Tibial nerve (tissue), 3 donors: ENCODE measurements at regions not wholly inside any gene's neighbourhood (a gene's known extent, or its start where the extent isn't known, plus 50 kb on each side); places are given as distances from the start of the nearest gene placed in this dataset.

Source experiments
- POLR2A ChIP-seq, 2 donors: fragments of 450-650 bp; IDR thresholded peaks; one replicate each; pipeline ENCODE4 v1.6.1; 2017; ENCODE audit warnings: antibody characterized with exemption in 2 of 2, mild to moderate bottlenecking in 2 of 2, moderate library complexity in 2 of 2
- TF ChIP-seq, protein P1 (sequence below), 5 experiments: fragments of 200-600 bp in 3 of 5; fragments of 450-650 bp in 2 of 5; sonication (generic) in 3 of 5; IDR thresholded peaks; one replicate each; pipeline ENCODE4 v1.5.1; 2016 to 2019; ENCODE audit warnings: antibody characterized with exemption in 5 of 5, mild to moderate bottlenecking in 3 of 5, moderate library complexity in 2 of 5

DNA sequence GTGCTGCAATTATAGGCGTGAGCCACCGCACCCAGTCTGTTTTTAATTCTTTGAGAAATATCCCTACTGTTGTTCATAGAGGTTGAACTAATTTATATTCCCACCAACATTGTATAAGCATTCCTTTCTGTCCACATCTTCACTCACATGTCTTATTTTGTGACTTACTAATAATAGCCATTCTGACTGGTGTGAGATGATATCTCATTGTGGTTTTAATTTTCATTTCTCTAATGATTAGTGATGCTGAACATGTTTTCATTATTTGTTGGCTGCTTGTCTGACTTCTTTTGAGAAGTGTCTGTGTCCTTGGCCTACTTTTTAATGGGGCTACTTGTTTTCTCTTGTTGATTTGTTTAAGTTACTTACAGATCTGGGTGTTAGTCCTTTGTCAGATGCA, 310.9 kb upstream of the MAOA start:
- no peak for TF ChIP-seq POLR2A (IDR thresholded peaks at IDR 0.05)
- TF ChIP-seq, protein P1, sequence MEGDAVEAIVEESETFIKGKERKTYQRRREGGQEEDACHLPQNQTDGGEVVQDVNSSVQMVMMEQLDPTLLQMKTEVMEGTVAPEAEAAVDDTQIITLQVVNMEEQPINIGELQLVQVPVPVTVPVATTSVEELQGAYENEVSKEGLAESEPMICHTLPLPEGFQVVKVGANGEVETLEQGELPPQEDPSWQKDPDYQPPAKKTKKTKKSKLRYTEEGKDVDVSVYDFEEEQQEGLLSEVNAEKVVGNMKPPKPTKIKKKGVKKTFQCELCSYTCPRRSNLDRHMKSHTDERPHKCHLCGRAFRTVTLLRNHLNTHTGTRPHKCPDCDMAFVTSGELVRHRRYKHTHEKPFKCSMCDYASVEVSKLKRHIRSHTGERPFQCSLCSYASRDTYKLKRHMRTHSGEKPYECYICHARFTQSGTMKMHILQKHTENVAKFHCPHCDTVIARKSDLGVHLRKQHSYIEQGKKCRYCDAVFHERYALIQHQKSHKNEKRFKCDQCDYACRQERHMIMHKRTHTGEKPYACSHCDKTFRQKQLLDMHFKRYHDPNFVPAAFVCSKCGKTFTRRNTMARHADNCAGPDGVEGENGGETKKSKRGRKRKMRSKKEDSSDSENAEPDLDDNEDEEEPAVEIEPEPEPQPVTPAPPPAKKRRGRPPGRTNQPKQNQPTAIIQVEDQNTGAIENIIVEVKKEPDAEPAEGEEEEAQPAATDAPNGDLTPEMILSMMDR (IDR thresholded peaks at IDR 0.05) = no peak
